ENCODE measurements at regions not wholly inside any gene's neighbourhood (a gene's known extent, or its start where the extent isn't known, plus 50 kb on each side); places are given as distances from the start of the nearest gene placed in this dataset.

GRCh38 chr2:194327196-194327888, 1329.7 kb upstream of the SLC39A10 start:
- intact Hi-C loops (cut with DNase I; ENCODE audit: low total_unique reads), result no loop called here
- DNase-seq (ENCODE audit: low spot score in 2 of 2), result no peak
- H3K4me3 ChIP-seq (ENCODE audit: low read depth, poor library complexity, severe bottlenecking), result no peak overlapping the region
- TF ChIP-seq CTCF (IDR thresholded peaks at IDR 0.05) (no peak), POLR2A (IDR thresholded peaks at IDR 0.05) (no peak)
- 92 to 96% methylated on average over 24 to 25 of the region's 25 CpGs for WGBS, 2 donors

- no peak for TF ChIP-seq CTCF (IDR thresholded peaks at IDR 0.05)
- TF ChIP-seq POLR2A (IDR thresholded peaks at IDR 0.05), result no peak
- 74 to 77% methylated on average over 1 of the region's 1 CpG for WGBS, 2 donors
- intact Hi-C loops (cut with DNase I; ENCODE audit: low total_unique reads), result no loop called here
- DNase-seq (ENCODE audit: low spot score in 2 of 2), result no peak
- H3K4me3 ChIP-seq (ENCODE audit: low read depth, poor library complexity, severe bottlenecking), result no peak overlapping the region
These were observed 1333.3 kb upstream of the SLC39A10 start for GRCh38 chr2:194323740-194324139.

GRCh38 chr2:194320520-194320919, 1336.5 kb upstream of the SLC39A10 start:
- 72 to 84% methylated on average over 2 of the region's 2 CpGs for WGBS, 2 donors
- TF ChIP-seq CTCF (IDR thresholded peaks at IDR 0.05) (no peak), POLR2A (IDR thresholded peaks at IDR 0.05) (no peak)

GRCh38 chr2:194319222-194319992, 1337.6 kb upstream of the SLC39A10 start:
- intact Hi-C loops (cut with DNase I; ENCODE audit: low total_unique reads), result no loop called here
- H3K4me3 ChIP-seq (ENCODE audit: low read depth, poor library complexity, severe bottlenecking), result no peak overlapping the region
- no peak for DNase-seq (ENCODE audit: low spot score in 2 of 2)
- WGBS, 2 donors, result 85 to 92% methylated on average over 4 of the region's 4 CpGs
- no peak for TF ChIP-seq CTCF (IDR thresholded peaks at IDR 0.05)
- no peak for TF ChIP-seq POLR2A (IDR thresholded peaks at IDR 0.05)

More at GRCh38 chr2:194320520-194320919, 1336.5 kb upstream of the SLC39A10 start:
- no peak overlapping the region for H3K4me3 ChIP-seq (ENCODE audit: low read depth, poor library complexity, severe bottlenecking)
- intact Hi-C loops (cut with DNase I; ENCODE audit: low total_unique reads), result no loop called here
- no peak for DNase-seq (ENCODE audit: low spot score in 2 of 2)

- TF ChIP-seq CTCF (IDR thresholded peaks at IDR 0.05) (no peak), POLR2A (IDR thresholded peaks at IDR 0.05) (no peak)
- no peak for DNase-seq (ENCODE audit: low spot score in 2 of 2)
- no peak overlapping the region for H3K4me3 ChIP-seq (ENCODE audit: low read depth, poor library complexity, severe bottlenecking)
- intact Hi-C loops (cut with DNase I; ENCODE audit: low total_unique reads), result no loop called here
- WGBS, 2 donors, result 95 to 96% methylated on average over 3 of the region's 3 CpGs
These were observed 1343.0 kb upstream of the SLC39A10 start for GRCh38 chr2:194314042-194314441.

Data from lower leg skin (tissue), 4 donors.